ENCODE measurements at regions not wholly inside any gene's neighbourhood (a gene's known extent, or its start where the extent isn't known, plus 50 kb on each side); places are given as distances from the start of the nearest gene placed in this dataset.

- intact Hi-C loops (cut with micrococcal nuclease): no loop called here
Measured at GRCh38 chr15:46258056-46258455, 623.2 kb downstream of the SQOR start.

GRCh38 chr15:46260937-46261336 lies 626.1 kb downstream of the SQOR start:
- H3K4me3 ChIP-seq: no peak overlapping the region
- no peak for DNase-seq
- intact Hi-C loops (cut with micrococcal nuclease): no loop called here
- H3K4me1 ChIP-seq: no peaks in the 10 kb centered on the region
- TF ChIP-seq, protein P1, sequence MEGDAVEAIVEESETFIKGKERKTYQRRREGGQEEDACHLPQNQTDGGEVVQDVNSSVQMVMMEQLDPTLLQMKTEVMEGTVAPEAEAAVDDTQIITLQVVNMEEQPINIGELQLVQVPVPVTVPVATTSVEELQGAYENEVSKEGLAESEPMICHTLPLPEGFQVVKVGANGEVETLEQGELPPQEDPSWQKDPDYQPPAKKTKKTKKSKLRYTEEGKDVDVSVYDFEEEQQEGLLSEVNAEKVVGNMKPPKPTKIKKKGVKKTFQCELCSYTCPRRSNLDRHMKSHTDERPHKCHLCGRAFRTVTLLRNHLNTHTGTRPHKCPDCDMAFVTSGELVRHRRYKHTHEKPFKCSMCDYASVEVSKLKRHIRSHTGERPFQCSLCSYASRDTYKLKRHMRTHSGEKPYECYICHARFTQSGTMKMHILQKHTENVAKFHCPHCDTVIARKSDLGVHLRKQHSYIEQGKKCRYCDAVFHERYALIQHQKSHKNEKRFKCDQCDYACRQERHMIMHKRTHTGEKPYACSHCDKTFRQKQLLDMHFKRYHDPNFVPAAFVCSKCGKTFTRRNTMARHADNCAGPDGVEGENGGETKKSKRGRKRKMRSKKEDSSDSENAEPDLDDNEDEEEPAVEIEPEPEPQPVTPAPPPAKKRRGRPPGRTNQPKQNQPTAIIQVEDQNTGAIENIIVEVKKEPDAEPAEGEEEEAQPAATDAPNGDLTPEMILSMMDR (IDR thresholded peaks at IDR 0.05; ENCODE audit: borderline replicate concordance): no peak
- H3K9me3 ChIP-seq (replicated peaks): peaks cover 7% of the 10 kb centered on the region
- no peaks in the 10 kb centered on the region for H3K36me3 ChIP-seq
- H3K27me3 ChIP-seq (ENCODE audit: low read depth): no peaks in the 10 kb centered on the region
- no peak overlapping the region for H3K27ac ChIP-seq (replicated peaks)

More at GRCh38 chr15:46258056-46258455, 623.2 kb downstream of the SQOR start:
- H3K4me3 ChIP-seq: no peak overlapping the region
- DNase-seq: no peak
- H3K36me3 ChIP-seq: no peaks in the 10 kb centered on the region
- no peaks in the 10 kb centered on the region for H3K27me3 ChIP-seq (ENCODE audit: low read depth)
- no peaks in the 10 kb centered on the region for H3K4me1 ChIP-seq
- no peak overlapping the region for H3K27ac ChIP-seq (replicated peaks)
- TF ChIP-seq, protein P1 (IDR thresholded peaks at IDR 0.05; ENCODE audit: borderline replicate concordance): no peak
- H3K9me3 ChIP-seq (replicated peaks): peaks cover 10% of the 10 kb centered on the region

- TF ChIP-seq, protein P1 (IDR thresholded peaks at IDR 0.05; ENCODE audit: borderline replicate concordance): no peak
- intact Hi-C loops (cut with micrococcal nuclease): no loop called here
- no peak for DNase-seq
Measured at GRCh38 chr15:46265664-46266347, 631.0 kb downstream of the SQOR start.

DNA sequence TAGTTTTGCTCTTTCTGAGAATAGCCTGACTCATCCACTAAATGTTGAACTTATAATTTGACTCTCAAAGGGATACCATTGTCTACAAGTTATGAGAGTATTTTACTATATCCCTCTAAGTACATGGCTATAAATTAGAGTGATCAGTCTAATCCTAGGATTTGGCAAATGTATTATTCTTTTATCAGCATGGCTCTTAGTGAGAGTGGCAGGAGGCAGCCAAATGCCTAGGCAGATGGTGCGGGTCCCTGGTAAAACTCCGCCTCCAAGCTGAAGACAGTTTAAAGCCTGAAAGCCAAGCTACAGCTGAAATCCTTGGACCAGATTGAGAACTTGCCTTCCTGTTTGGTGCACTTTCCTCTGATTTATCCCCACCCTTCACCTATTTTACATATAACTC lies 631.8 kb downstream of the SQOR start:
- H3K4me1 ChIP-seq: no peaks in the 10 kb centered on the region
- no peaks in the 10 kb centered on the region for H3K27me3 ChIP-seq (ENCODE audit: low read depth)
- H3K36me3 ChIP-seq: no peaks in the 10 kb centered on the region
- TF ChIP-seq, protein P1 (IDR thresholded peaks at IDR 0.05; ENCODE audit: borderline replicate concordance): no peak
- DNase-seq: no peak
- no peak overlapping the region for H3K4me3 ChIP-seq
- intact Hi-C loops (cut with micrococcal nuclease): no loop called here
- no peaks in the 10 kb centered on the region for H3K9me3 ChIP-seq (replicated peaks)
- H3K27ac ChIP-seq (replicated peaks): no peak overlapping the region

More at GRCh38 chr15:46265664-46266347, 631.0 kb downstream of the SQOR start:
- no peak overlapping the region for H3K27ac ChIP-seq (replicated peaks)
- H3K27me3 ChIP-seq (ENCODE audit: low read depth): no peaks in the 10 kb centered on the region
- H3K36me3 ChIP-seq: no peaks in the 10 kb centered on the region
- no peak overlapping the region for H3K4me3 ChIP-seq
- no peaks in the 10 kb centered on the region for H3K4me1 ChIP-seq
- H3K9me3 ChIP-seq (replicated peaks): no peaks in the 10 kb centered on the region

GRCh38 chr15:46270481-46271147 lies 635.8 kb downstream of the SQOR start:
- intact Hi-C loops (cut with micrococcal nuclease): no loop called here
- no peaks in the 10 kb centered on the region for H3K4me1 ChIP-seq
- H3K4me3 ChIP-seq: no peak overlapping the region
- H3K27ac ChIP-seq (replicated peaks): no peak overlapping the region
- TF ChIP-seq, protein P1 (IDR thresholded peaks at IDR 0.05; ENCODE audit: borderline replicate concordance): no peak
- no peaks in the 10 kb centered on the region for H3K27me3 ChIP-seq (ENCODE audit: low read depth)
- H3K9me3 ChIP-seq (replicated peaks): no peaks in the 10 kb centered on the region
- no peak for DNase-seq
- H3K36me3 ChIP-seq: no peaks in the 10 kb centered on the region
